ENCODE measurements at regions not wholly inside any gene's neighbourhood (a gene's known extent, or its start where the extent isn't known, plus 50 kb on each side); places are given as distances from the start of the nearest gene placed in this dataset.

DNA sequence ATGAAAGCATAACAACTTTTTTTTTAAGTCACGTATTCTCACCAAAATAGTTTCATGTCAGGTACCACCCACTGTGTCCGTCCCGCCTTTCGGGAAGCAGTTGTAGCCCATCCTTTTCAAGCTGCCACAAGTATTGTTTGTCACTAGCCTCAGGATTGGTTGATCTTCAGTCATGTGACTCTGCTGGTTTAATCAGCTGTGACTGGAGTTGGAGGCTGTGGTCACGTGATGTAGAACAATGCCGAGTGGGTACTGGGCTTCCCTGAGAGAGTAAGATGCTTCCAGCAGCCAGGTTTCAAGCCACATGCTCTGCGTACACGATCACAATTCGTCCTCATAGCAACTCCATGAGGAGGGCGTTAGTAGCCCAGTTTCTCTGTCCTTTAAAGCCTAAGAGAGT, 83.0 kb upstream of the WSCD2 start (continued):
- TF ChIP-seq, protein P1, sequence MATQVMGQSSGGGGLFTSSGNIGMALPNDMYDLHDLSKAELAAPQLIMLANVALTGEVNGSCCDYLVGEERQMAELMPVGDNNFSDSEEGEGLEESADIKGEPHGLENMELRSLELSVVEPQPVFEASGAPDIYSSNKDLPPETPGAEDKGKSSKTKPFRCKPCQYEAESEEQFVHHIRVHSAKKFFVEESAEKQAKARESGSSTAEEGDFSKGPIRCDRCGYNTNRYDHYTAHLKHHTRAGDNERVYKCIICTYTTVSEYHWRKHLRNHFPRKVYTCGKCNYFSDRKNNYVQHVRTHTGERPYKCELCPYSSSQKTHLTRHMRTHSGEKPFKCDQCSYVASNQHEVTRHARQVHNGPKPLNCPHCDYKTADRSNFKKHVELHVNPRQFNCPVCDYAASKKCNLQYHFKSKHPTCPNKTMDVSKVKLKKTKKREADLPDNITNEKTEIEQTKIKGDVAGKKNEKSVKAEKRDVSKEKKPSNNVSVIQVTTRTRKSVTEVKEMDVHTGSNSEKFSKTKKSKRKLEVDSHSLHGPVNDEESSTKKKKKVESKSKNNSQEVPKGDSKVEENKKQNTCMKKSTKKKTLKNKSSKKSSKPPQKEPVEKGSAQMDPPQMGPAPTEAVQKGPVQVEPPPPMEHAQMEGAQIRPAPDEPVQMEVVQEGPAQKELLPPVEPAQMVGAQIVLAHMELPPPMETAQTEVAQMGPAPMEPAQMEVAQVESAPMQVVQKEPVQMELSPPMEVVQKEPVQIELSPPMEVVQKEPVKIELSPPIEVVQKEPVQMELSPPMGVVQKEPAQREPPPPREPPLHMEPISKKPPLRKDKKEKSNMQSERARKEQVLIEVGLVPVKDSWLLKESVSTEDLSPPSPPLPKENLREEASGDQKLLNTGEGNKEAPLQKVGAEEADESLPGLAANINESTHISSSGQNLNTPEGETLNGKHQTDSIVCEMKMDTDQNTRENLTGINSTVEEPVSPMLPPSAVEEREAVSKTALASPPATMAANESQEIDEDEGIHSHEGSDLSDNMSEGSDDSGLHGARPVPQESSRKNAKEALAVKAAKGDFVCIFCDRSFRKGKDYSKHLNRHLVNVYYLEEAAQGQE (IDR thresholded peaks at IDR 0.05; ENCODE audit: borderline replicate concordance): peak; percentile 44
- TF ChIP-seq, protein P1 (CRISPR knock-in tag; IDR thresholded peaks at IDR 0.05; ENCODE audit: low read depth): no peak
- TF ChIP-seq PTTG1 (tag; IDR thresholded peaks at IDR 0.05; ENCODE audit: low read depth) (no peak), ZNF324 (CRISPR knock-in tag; IDR thresholded peaks at IDR 0.05) (no peak), FOS (IDR thresholded peaks at IDR 0.05; ENCODE audit: extremely low read depth, insufficient read length) (peak; percentile 7), ELF2 (CRISPR knock-in tag; IDR thresholded peaks at IDR 0.05) (0 out of 2 replicates have a peak, but pooled peaks have one; percentile 33), BHLHE40 (IDR thresholded peaks at IDR 0.05; ENCODE audit: low read length) (peak; percentile 37; the same call in 1 of the 2 replicates), ZNF780A (CRISPR knock-in tag; IDR thresholded peaks at IDR 0.05) (no peak), MYNN (IDR thresholded peaks at IDR 0.05) (no peak), MYNN (CRISPR knock-in tag; IDR thresholded peaks at IDR 0.05) (no peak), ZNF311 (CRISPR knock-in tag; IDR thresholded peaks at IDR 0.05) (no peak), ZBED1 (IDR thresholded peaks at IDR 0.05) (no peak), BACH1 (tag; IDR thresholded peaks at IDR 0.05) (no peak), RBM34 (IDR thresholded peaks at IDR 0.05; ENCODE audit: borderline replicate concordance, insufficient read depth, low read length) (no peak)
- TF ChIP-seq, protein P2, sequence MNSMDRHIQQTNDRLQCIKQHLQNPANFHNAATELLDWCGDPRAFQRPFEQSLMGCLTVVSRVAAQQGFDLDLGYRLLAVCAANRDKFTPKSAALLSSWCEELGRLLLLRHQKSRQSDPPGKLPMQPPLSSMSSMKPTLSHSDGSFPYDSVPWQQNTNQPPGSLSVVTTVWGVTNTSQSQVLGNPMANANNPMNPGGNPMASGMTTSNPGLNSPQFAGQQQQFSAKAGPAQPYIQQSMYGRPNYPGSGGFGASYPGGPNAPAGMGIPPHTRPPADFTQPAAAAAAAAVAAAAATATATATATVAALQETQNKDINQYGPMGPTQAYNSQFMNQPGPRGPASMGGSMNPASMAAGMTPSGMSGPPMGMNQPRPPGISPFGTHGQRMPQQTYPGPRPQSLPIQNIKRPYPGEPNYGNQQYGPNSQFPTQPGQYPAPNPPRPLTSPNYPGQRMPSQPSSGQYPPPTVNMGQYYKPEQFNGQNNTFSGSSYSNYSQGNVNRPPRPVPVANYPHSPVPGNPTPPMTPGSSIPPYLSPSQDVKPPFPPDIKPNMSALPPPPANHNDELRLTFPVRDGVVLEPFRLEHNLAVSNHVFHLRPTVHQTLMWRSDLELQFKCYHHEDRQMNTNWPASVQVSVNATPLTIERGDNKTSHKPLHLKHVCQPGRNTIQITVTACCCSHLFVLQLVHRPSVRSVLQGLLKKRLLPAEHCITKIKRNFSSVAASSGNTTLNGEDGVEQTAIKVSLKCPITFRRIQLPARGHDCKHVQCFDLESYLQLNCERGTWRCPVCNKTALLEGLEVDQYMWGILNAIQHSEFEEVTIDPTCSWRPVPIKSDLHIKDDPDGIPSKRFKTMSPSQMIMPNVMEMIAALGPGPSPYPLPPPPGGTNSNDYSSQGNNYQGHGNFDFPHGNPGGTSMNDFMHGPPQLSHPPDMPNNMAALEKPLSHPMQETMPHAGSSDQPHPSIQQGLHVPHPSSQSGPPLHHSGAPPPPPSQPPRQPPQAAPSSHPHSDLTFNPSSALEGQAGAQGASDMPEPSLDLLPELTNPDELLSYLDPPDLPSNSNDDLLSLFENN (IDR thresholded peaks at IDR 0.05; ENCODE audit: low read depth in 2 of 2, low read length in 2 of 2): no peak
- TF ChIP-seq, protein P3, sequence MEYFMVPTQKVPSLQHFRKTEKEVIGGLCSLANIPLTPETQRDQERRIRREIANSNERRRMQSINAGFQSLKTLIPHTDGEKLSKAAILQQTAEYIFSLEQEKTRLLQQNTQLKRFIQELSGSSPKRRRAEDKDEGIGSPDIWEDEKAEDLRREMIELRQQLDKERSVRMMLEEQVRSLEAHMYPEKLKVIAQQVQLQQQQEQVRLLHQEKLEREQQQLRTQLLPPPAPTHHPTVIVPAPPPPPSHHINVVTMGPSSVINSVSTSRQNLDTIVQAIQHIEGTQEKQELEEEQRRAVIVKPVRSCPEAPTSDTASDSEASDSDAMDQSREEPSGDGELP (CRISPR knock-in tag; IDR thresholded peaks at IDR 0.05; ENCODE audit: borderline replicate concordance): peak; percentile 77; the same call in 1 of the 2 replicates
- TF ChIP-seq, protein P4, sequence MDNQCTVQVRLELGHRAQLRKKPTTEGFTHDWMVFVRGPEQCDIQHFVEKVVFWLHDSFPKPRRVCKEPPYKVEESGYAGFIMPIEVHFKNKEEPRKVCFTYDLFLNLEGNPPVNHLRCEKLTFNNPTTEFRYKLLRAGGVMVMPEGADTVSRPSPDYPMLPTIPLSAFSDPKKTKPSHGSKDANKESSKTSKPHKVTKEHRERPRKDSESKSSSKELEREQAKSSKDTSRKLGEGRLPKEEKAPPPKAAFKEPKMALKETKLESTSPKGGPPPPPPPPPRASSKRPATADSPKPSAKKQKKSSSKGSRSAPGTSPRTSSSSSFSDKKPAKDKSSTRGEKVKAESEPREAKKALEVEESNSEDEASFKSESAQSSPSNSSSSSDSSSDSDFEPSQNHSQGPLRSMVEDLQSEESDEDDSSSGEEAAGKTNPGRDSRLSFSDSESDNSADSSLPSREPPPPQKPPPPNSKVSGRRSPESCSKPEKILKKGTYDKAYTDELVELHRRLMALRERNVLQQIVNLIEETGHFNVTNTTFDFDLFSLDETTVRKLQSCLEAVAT (IDR thresholded peaks at IDR 0.05): no peak

All from K562 (cell line).